Tibial nerve (tissue), 4 donors: ENCODE measurements at regions not wholly inside any gene's neighbourhood (a gene's known extent, or its start where the extent isn't known, plus 50 kb on each side); places are given as distances from the start of the nearest gene placed in this dataset.

Experiments
- CTCF ChIP-seq, 5 experiments: fragments of 200-600 bp in 3 of 5; fragments of 450-650 bp in 2 of 5; sonication (generic) in 3 of 5; IDR thresholded peaks; one replicate each; pipeline ENCODE4 v1.5.1; 2016 to 2019; ENCODE audit warnings: antibody characterized with exemption in 5 of 5, mild to moderate bottlenecking in 3 of 5, moderate library complexity in 2 of 5
- EP300 ChIP-seq, 2 donors: sonication (generic); formaldehyde crosslinking; IDR thresholded peaks; one replicate each; pipeline ENCODE4 v1.6.1; 2017; ENCODE audit warnings: antibody characterized with exemption in 2 of 2, mild to moderate bottlenecking in 1 of 2
- POLR2A ChIP-seq, 2 donors: fragments of 450-650 bp; IDR thresholded peaks; one replicate each; pipeline ENCODE4 v1.6.1; 2017; ENCODE audit warnings: antibody characterized with exemption in 2 of 2, mild to moderate bottlenecking in 2 of 2, moderate library complexity in 2 of 2

- TF ChIP-seq CTCF (IDR thresholded peaks at IDR 0.05) = no peak
- TF ChIP-seq POLR2A (IDR thresholded peaks at IDR 0.05) = no peak
- TF ChIP-seq EP300 (IDR thresholded peaks at IDR 0.05) = no peak
These were observed 107.9 kb upstream of the GZMB start for GRCh38 chr14:24741871-24742270.
